ENCODE measurements at regions not wholly inside any gene's neighbourhood (a gene's known extent, or its start where the extent isn't known, plus 50 kb on each side); places are given as distances from the start of the nearest gene placed in this dataset.

GRCh38 chr11:121722431-121723245 lies 269.9 kb upstream of the SORL1-AS1 start:
- no peak for TF ChIP-seq CTCF (IDR thresholded peaks at IDR 0.05)
- TF ChIP-seq EZH2 (IDR thresholded peaks at IDR 0.05) = peak; percentile 51
